DOHH2 (cell line): ENCODE measurements at regions not wholly inside any gene's neighbourhood (a gene's known extent, or its start where the extent isn't known, plus 50 kb on each side); places are given as distances from the start of the nearest gene placed in this dataset.

Experiments
- EZH2phosphoT487 ChIP-seq: fragments of 200-600 bp; sonication (generic); IDR thresholded peaks from 2 replicates; pipeline ENCODE4 v1.6.1; 2017; ENCODE audit warnings: borderline replicate concordance, mild to moderate bottlenecking, antibody characterized with exemption, low read length, moderate library complexity, mixed read lengths
- TF ChIP-seq, protein P1 (sequence below): fragments of 200-600 bp; sonication (generic); IDR thresholded peaks from one replicate; pipeline ENCODE4 v1.5.1; 2014; ENCODE audit warnings: antibody characterized with exemption, mild to moderate bottlenecking, low read depth, low read length; ENCODE audit not compliant: poor library complexity, severe bottlenecking

DNA sequence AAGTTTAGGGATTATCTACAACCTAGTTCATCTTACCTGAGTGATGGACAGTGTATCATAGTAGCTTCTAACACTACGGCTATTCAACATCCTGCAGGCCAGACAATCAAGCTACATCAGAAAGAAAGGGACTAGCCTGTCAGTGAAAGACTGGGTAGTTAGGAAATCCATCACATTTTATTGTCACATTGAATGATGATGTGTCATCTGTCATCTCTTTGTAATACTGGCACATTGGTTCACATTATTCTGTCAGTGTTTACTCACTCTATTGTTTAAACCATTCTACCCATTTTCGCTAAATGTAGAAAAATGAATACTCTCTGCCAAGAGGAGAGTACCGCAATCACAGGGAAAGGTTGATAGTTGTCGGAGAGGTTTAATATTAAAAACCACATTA is 1155.8 kb downstream of the TUSC7 start:
- TF ChIP-seq, protein P1, sequence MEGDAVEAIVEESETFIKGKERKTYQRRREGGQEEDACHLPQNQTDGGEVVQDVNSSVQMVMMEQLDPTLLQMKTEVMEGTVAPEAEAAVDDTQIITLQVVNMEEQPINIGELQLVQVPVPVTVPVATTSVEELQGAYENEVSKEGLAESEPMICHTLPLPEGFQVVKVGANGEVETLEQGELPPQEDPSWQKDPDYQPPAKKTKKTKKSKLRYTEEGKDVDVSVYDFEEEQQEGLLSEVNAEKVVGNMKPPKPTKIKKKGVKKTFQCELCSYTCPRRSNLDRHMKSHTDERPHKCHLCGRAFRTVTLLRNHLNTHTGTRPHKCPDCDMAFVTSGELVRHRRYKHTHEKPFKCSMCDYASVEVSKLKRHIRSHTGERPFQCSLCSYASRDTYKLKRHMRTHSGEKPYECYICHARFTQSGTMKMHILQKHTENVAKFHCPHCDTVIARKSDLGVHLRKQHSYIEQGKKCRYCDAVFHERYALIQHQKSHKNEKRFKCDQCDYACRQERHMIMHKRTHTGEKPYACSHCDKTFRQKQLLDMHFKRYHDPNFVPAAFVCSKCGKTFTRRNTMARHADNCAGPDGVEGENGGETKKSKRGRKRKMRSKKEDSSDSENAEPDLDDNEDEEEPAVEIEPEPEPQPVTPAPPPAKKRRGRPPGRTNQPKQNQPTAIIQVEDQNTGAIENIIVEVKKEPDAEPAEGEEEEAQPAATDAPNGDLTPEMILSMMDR, result no peak
- no peak for TF ChIP-seq EZH2phosphoT487
